Common myeloid progenitor, CD34-positive (primary cell): ENCODE measurements at regions not wholly inside any gene's neighbourhood (a gene's known extent, or its start where the extent isn't known, plus 50 kb on each side); places are given as distances from the start of the nearest gene placed in this dataset.

Source experiments
- CTCF ChIA-PET: fragments of 350-600 bp; sonication (Branson Sonifier 250); formaldehyde crosslinking; loops from one replicate; lab custom pipeline; 2021; ENCODE audit warnings: antibody characterized with exemption; lab: Charles Lee
- POLR2A ChIA-PET: fragments of 350-600 bp; sonication (Branson Sonifier 250); formaldehyde crosslinking; loops from one replicate; lab custom pipeline; 2021; ENCODE audit warnings: antibody characterized with exemption; lab: Charles Lee
- DNase-seq, 3 donors: peaks; one replicate each; pipeline versions ENCODE4 v3.0.0 to v3.0.0-alpha.2; 2013
- H3K27ac ChIP-seq, 2 experiments: 1 replicate in 1 of 2; 2 replicates in 1 of 2; pipeline ENCODE4 v1.7.0; 2013; ENCODE audit warnings: inconsistent platforms in 2 of 2, low read length in 2 of 2, mild to moderate bottlenecking in 2 of 2, low read depth in 1 of 2, moderate library complexity in 1 of 2; ENCODE audit not compliant: severe bottlenecking in 2 of 2, insufficient read depth in 1 of 2, poor library complexity in 1 of 2
- H3K27me3 ChIP-seq, 5 experiments: replicated peaks in 2 of 5; 1 replicate in 3 of 5; 2 replicates in 2 of 5; pipeline versions ENCODE4 v1.6.1 to v1.7.0; 2013; ENCODE audit warnings: low read length in 4 of 5, mild to moderate bottlenecking in 2 of 5, moderate library complexity in 2 of 5, inconsistent platforms in 1 of 5; ENCODE audit not compliant: insufficient read depth in 5 of 5, control insufficient read depth in 4 of 5
- H3K36me3 ChIP-seq, 4 experiments: 1 replicate in 2 of 4; 2 replicates in 2 of 4; pipeline versions ENCODE4 v1.6.1 to v1.7.0; 2013; ENCODE audit warnings: low read length in 3 of 4, control low read depth in 1 of 4, mild to moderate bottlenecking in 1 of 4; ENCODE audit not compliant: control insufficient read depth in 4 of 4, insufficient read depth in 4 of 4
- H3K4me1 ChIP-seq, 4 experiments: 1 replicate in 3 of 4; 2 replicates in 1 of 4; pipeline versions ENCODE4 v1.6.1 to v1.7.1; 2013; ENCODE audit warnings: low read length in 3 of 4, mild to moderate bottlenecking in 3 of 4, control low read depth in 1 of 4, inconsistent platforms in 1 of 4, moderate library complexity in 1 of 4; ENCODE audit not compliant: control insufficient read depth in 4 of 4, insufficient read depth in 4 of 4; ENCODE audit errors: control extremely low read depth in 1 of 4
- H3K4me3 ChIP-seq, 7 experiments: 1 replicate in 4 of 7; 2 replicates in 3 of 7; pipeline versions ENCODE4 v1.5.1 to v1.7.0; 2013; ENCODE audit warnings: mild to moderate bottlenecking in 7 of 7, low read length in 6 of 7, moderate library complexity in 6 of 7, inconsistent platforms in 2 of 7, low read depth in 2 of 7, control low read depth in 1 of 7; ENCODE audit not compliant: insufficient read depth in 4 of 7, control insufficient read depth in 1 of 7; ENCODE audit errors: extremely low read depth in 1 of 7
- H3K9me3 ChIP-seq, 5 experiments: 1 replicate in 4 of 5; 2 replicates in 1 of 5; pipeline versions ENCODE4 v1.6.1 to v1.7.1; 2013; ENCODE audit warnings: low read length in 4 of 5, mild to moderate bottlenecking in 2 of 5, inconsistent platforms in 1 of 5, low read depth in 1 of 5, moderate library complexity in 1 of 5; ENCODE audit not compliant: control insufficient read depth in 4 of 5, insufficient read depth in 2 of 5; ENCODE audit errors: control extremely low read depth in 1 of 5
- WGBS: methylation state at CpG from one replicate; pipeline ENCODE4 v1.1.5; 2013; ENCODE audit not compliant: insufficient coverage; 5-methylcytosine and 5-hydroxymethylcytosine counted together

DNA sequence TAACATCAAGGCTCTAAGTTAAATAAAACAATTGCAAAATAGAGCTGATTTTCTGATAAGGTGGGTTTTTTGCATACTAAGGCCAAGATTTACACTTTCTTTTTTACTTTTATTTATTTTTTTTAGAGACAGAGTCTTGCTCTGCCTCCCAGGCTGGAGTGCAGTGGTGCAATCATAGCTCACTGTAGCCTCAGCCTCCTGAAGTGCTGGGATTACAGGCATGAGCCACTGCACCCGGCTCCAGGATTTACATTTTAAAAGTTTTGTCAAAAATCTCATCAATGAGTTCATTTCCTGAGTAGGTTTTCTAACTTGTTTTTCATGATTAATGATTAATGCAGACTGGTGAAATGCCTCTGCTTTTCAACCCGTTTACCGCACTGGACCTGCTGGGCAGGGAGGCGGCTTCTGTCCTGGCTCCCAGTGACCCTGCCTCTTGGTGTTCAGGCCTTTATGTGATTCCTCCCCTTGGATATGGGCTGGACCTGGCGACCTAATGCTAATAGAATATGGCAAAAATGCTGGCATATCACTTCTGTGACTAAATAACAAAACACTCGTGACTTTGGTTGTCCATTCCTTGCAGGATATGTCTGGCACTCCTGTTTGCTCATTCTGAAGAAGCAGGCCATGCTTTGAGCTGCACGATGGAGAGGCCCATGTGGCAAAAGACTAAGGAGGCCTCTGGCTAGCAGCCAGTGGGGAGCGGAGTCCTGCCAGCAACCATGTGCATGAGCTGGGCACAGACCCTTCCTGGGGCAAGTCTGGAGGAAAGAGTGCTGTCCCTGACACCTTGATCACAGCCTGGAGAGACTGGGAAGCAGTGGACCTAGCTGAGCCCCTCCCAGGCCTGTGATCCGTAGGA lies 72.2 kb upstream of the PTCH1 start:
- no peaks in the 10 kb centered on the region for H3K36me3 ChIP-seq
- H3K27ac ChIP-seq = no peak overlapping the region
- WGBS = 98% methylated on average over 8 of the region's 9 CpGs
- no peaks in the 10 kb centered on the region for H3K4me1 ChIP-seq
- H3K27me3 ChIP-seq = peaks cover 0 to 31% (median 4%) of the 10 kb centered on the region in 5 experiments
- CTCF ChIA-PET = no interaction called here
- DNase-seq = no peak
- no peaks in the 10 kb centered on the region for H3K9me3 ChIP-seq
- POLR2A ChIA-PET = no interaction called here
- H3K4me3 ChIP-seq = no peak overlapping the region

- Histone ChIP-seq H3K4me3 (no peak overlapping the region), H3K9me3 (no peaks in the 10 kb centered on the region), H3K36me3 (no peaks in the 10 kb centered on the region), H3K4me1 (no peaks in the 10 kb centered on the region), H3K27me3 (peaks cover 0 to 28% (median 4%) of the 10 kb centered on the region in 5 experiments), H3K27ac (no peak overlapping the region)
- CTCF ChIA-PET = no interaction called here
- POLR2A ChIA-PET = interaction anchor here (0.6 kb wide), 1 partner anchor 603 kb away, joined by 3 read pairs; no protein-coding TSS in a partner anchor
- WGBS = 85% methylated on average over 7 of the region's 10 CpGs
- DNase-seq = no peak
Observed at GRCh38 chr9:95587021-95587964, 70.5 kb upstream of the PTCH1 start.

- peaks cover 0 to 30% (median 4%) of the 10 kb centered on the region in 5 experiments for H3K27me3 ChIP-seq
- ChIA-PET CTCF (no interaction called here), POLR2A (no interaction called here)
- no peak overlapping the region for H3K27ac ChIP-seq
- H3K36me3 ChIP-seq = no peaks in the 10 kb centered on the region
- H3K4me1 ChIP-seq = no peaks in the 10 kb centered on the region
- H3K9me3 ChIP-seq = no peaks in the 10 kb centered on the region
- DNase-seq = no peak
- WGBS = 95% methylated on average over 8 of the region's 8 CpGs
- H3K4me3 ChIP-seq = no peak overlapping the region
Observed at GRCh38 chr9:95586326-95586725, 69.6 kb upstream of the PTCH1 start.

- Histone ChIP-seq H3K36me3 (no peaks in the 10 kb centered on the region), H3K27ac (no peak overlapping the region), H3K9me3 (no peaks in the 10 kb centered on the region), H3K4me1 (no peaks in the 10 kb centered on the region), H3K4me3 (no peak overlapping the region), H3K27me3 (peaks cover 0 to 30% (median 4%) of the 10 kb centered on the region in 5 experiments)
- ChIA-PET POLR2A (no interaction called here), CTCF (no interaction called here)
- DNase-seq = no peak
- 82% methylated on average over 8 of the region's 11 CpGs for WGBS
Observed at GRCh38 chr9:95585824-95586223, 69.1 kb upstream of the PTCH1 start.

- no peaks in the 10 kb centered on the region for H3K4me1 ChIP-seq
- ChIA-PET CTCF (no interaction called here), POLR2A (no interaction called here)
- DNase-seq = no peak
- no peaks in the 10 kb centered on the region for H3K9me3 ChIP-seq
- H3K27me3 ChIP-seq = peaks cover 0 to 19% (median 3%) of the 10 kb centered on the region in 5 experiments
- 73% methylated on average over 8 of the region's 10 CpGs for WGBS
- no peak overlapping the region for H3K4me3 ChIP-seq
- no peaks in the 10 kb centered on the region for H3K36me3 ChIP-seq
- no peak overlapping the region for H3K27ac ChIP-seq
Observed at GRCh38 chr9:95584176-95584575, 67.4 kb upstream of the PTCH1 start.

- H3K4me3 ChIP-seq = no peak overlapping the region
- ChIA-PET POLR2A (no interaction called here), CTCF (no interaction called here)
- no peaks in the 10 kb centered on the region for H3K4me1 ChIP-seq
- peaks cover 0 to 24% (median 5%) of the 10 kb centered on the region in 5 experiments for H3K27me3 ChIP-seq
- WGBS = 67% methylated on average over 1 of the region's 5 CpGs
- H3K36me3 ChIP-seq = no peaks in the 10 kb centered on the region
- H3K9me3 ChIP-seq = peaks cover 0 to 2% (median 0%) of the 10 kb centered on the region in 5 experiments
- no peak for DNase-seq
- H3K27ac ChIP-seq = no peak overlapping the region
Observed at GRCh38 chr9:95581900-95582299, 65.1 kb upstream of the PTCH1 start.
